Nephron progenitor cell (in vitro differentiated cells): ENCODE measurements at regions not wholly inside any gene's neighbourhood (a gene's known extent, or its start where the extent isn't known, plus 50 kb on each side); places are given as distances from the start of the nearest gene placed in this dataset.

Experiments used
- DNase-seq: peaks from one replicate; pipeline ENCODE4 v3.0.0; 2021
- H3K27ac Mint-ChIP-seq: 2 replicates; pipeline ENCODE4 v1.8.0; 2021; ENCODE audit warnings: mild to moderate bottlenecking, moderate library complexity, mixed read lengths
- H3K27me3 Mint-ChIP-seq: 2 replicates; pipeline ENCODE4 v1.8.0; 2021; ENCODE audit warnings: mild to moderate bottlenecking, low read depth, mixed read lengths; ENCODE audit not compliant: poor library complexity
- H3K36me3 Mint-ChIP-seq: 2 replicates; pipeline ENCODE4 v1.8.0; 2021; ENCODE audit warnings: low read depth, mixed read lengths
- H3K4me1 Mint-ChIP-seq: 2 replicates; pipeline ENCODE4 v1.8.0; 2021; ENCODE audit warnings: mixed read lengths
- H3K4me3 Mint-ChIP-seq: 2 replicates; pipeline ENCODE4 v1.8.0; 2021; ENCODE audit warnings: mild to moderate bottlenecking, moderate library complexity, mixed read lengths
- H3K9me3 Mint-ChIP-seq: 2 replicates; pipeline ENCODE4 v1.8.0; 2021; ENCODE audit warnings: mild to moderate bottlenecking, moderate library complexity, mixed read lengths
- CTCF ChIP-seq: fragments of 200-600 bp; sonication (generic); IDR thresholded peaks from 2 replicates; pipeline ENCODE4 v1.5.0; 2021; ENCODE audit warnings: antibody characterized with exemption

GRCh38 chr13:105135852-105136615, 1399.4 kb downstream of the EFNB2 start:
- H3K9me3 Mint-ChIP-seq = peaks cover 6% of the 10 kb centered on the region
- no peak for TF ChIP-seq CTCF
- no peaks in the 10 kb centered on the region for H3K27me3 Mint-ChIP-seq
- no peak for DNase-seq
- H3K36me3 Mint-ChIP-seq = no peaks in the 10 kb centered on the region
- no peak overlapping the region for H3K4me3 Mint-ChIP-seq
- no peak overlapping the region for H3K27ac Mint-ChIP-seq
- peaks cover 19% of the 10 kb centered on the region for H3K4me1 Mint-ChIP-seq

GRCh38 chr13:105127732-105128131, 1407.7 kb downstream of the EFNB2 start:
- Mint-ChIP-seq H3K4me1 (peaks cover 6% of the 10 kb centered on the region), H3K9me3 (no peaks in the 10 kb centered on the region), H3K27ac (no peak overlapping the region), H3K27me3 (no peaks in the 10 kb centered on the region), H3K36me3 (no peaks in the 10 kb centered on the region), H3K4me3 (no peak overlapping the region)
- TF ChIP-seq CTCF = no peak
- no peak for DNase-seq

GRCh38 chr13:105121221-105121620, 1414.2 kb downstream of the EFNB2 start:
- no peaks in the 10 kb centered on the region for H3K27me3 Mint-ChIP-seq
- H3K4me3 Mint-ChIP-seq = no peak overlapping the region
- H3K36me3 Mint-ChIP-seq = peaks cover 6% of the 10 kb centered on the region
- H3K4me1 Mint-ChIP-seq = peaks cover 26% of the 10 kb centered on the region
- no peak for DNase-seq
- H3K27ac Mint-ChIP-seq = no peak overlapping the region
- TF ChIP-seq CTCF = no peak
- peaks cover 16% of the 10 kb centered on the region for H3K9me3 Mint-ChIP-seq

- no peak for TF ChIP-seq CTCF
- Mint-ChIP-seq H3K27me3 (no peaks in the 10 kb centered on the region), H3K9me3 (peaks cover 29% of the 10 kb centered on the region), H3K4me1 (peaks cover 20% of the 10 kb centered on the region), H3K4me3 (peak overlapping the region; percentile 16), H3K27ac (peak overlapping the region; percentile 33), H3K36me3 (peaks cover 14% of the 10 kb centered on the region)
- DNase-seq = no peak
These were observed 1417.0 kb downstream of the EFNB2 start for GRCh38 chr13:105118426-105118985.

GRCh38 chr13:105116966-105117365, 1418.5 kb downstream of the EFNB2 start:
- DNase-seq = no peak
- H3K4me1 Mint-ChIP-seq = peaks cover 20% of the 10 kb centered on the region
- TF ChIP-seq CTCF = no peak
- no peak overlapping the region for H3K27ac Mint-ChIP-seq
- H3K27me3 Mint-ChIP-seq = peaks cover under 1% of the 10 kb centered on the region
- H3K36me3 Mint-ChIP-seq = peaks cover 21% of the 10 kb centered on the region
- no peak overlapping the region for H3K4me3 Mint-ChIP-seq
- H3K9me3 Mint-ChIP-seq = peaks cover 44% of the 10 kb centered on the region

- Mint-ChIP-seq H3K4me3 (no peak overlapping the region), H3K4me1 (peaks cover 3% of the 10 kb centered on the region), H3K27ac (no peak overlapping the region), H3K9me3 (peaks cover 30% of the 10 kb centered on the region), H3K36me3 (peaks cover 15% of the 10 kb centered on the region), H3K27me3 (peaks cover 3% of the 10 kb centered on the region)
- TF ChIP-seq CTCF = no peak
- DNase-seq = no peak
These were observed 1422.9 kb downstream of the EFNB2 start for GRCh38 chr13:105112561-105112960.
